GM21447 (cell line): ENCODE measurements at regions not wholly inside any gene's neighbourhood (a gene's known extent, or its start where the extent isn't known, plus 50 kb on each side); places are given as distances from the start of the nearest gene placed in this dataset.
"Not testable (repeated sequence)": the region's sequence is repeated elsewhere in the genome, so short reads cannot be mapped to it uniquely, and the experiment has no call there.

Experiments used
- ATAC-seq: cut with Tn5 transposase; IDR thresholded peaks from one replicate; pipeline ENCODE4 v1.9.1; 2021; ENCODE audit not compliant: unreplicated experiment

DNA sequence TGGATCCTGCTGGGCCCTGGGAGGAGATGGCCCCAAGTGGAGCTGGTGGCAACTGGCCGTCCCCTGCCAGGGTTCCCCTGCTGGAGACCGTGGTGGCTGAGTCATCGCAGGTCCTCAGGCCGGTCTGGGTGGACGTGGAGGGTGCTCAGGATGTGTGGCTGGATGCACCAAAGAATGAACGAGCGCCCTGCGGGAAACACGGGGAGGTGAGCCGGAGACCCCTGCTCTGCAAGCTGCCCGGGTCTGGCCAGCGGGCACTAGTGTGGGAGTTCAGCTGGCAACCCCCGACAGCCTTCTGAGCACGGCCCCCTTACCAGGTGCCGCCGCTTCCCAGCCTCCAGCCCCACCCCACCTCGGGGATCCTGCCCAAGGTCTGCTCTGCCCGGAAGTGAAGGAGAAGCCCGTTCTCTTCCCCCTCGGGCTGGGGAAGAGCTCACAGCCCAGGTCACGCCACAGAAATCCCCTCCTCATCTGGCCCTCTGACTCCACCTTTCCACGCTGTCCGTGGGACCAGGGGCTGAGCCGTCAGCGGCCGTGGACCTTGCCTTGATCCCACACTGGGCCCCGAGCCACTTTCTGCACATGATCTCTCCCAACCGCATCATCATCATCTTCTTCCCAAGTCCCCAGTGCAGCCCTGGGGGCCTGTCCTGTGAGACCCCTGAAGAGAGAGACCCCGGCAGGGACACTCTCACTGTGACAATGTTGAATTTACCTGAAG lies 165.5 kb downstream of the KIF26A start:
- ATAC-seq: no peak

DNA sequence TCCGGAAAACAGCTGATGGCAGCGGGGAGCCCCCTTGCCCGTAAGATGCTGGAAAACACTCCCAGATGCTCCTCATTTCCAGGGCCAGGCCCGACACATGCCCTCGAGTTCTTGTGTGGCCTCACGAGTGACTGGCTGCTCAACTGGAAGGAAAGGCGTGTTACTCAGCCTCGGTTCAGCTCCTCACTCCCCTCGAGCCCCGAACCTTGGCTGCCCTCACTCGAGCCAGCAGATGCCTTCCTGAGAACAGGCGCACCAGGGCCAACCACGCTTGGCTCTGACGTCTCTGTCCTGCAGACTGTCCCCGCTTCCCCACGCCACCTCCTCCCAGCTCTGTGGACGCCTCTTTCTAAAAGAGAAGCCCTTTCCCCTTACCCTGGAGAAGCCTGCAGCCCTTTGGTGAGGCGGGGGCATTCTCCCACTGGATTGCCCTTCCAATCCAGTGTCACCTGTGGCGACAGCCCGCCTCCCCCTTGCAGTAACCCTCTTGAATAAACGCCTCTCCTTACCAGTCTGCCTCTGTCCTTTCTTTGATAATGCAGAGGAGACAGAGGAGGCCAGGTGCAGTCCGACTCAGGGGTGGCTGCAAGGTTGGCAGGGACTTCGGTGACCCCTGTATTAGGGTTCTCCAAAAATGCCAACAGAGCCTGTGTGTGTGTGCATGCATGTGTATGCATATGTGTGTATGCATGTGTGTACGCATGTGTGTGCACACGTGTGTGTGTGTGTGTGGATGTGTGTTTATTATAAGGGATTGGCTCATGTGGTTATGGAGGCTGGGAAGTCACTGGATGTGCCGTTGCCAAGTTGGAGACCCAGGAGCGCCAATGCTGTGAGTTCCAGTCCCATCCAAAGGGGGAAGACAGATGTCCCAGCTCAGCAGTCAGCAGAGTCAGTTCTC lies 166.3 kb downstream of the KIF26A start:
- ATAC-seq: no peak

DNA sequence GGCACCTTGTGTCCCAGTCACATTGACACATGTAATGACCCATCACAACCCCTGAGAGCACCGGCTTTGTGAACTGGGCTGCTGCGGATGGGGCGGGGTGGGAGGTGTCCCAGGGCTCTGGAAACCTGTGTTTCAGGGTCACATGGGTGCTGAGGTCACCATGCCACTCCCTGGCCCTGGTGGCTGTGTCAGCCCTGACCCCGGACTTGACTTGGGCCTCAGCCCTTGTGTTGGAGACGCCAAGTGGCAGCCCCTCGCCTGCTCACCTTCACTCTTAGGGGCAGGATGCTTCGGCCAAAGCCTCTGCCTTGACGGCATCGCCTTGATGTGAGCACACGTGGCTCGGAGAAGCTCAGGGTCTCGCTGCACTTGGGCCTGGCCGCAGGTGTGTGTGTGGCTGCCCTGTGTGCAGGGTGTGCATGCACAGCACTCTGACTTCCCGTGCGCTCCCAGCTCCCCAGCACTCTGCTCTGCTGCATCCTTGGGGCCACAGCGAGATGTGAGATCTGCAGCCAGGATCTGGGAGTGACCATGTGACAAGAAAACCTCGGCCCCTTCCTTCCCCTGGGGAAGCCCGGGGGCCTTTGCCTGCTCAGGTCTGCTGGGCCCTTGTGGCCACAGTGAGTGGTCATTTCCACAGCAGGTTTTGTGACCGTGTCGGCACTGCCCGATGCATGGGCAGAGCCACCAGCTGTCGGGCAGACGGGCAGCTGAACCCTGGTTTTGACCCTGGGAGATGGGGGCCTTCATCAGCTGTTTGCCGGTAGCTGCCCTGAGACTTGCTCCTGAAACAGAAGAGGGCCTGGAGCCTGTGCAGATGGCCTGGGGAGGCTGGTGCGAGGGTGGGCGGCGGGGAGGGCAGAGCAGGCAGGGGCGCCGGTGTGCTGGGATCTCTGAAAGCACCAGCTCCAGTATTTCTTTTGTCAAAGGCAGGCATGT lies 167.4 kb downstream of the KIF26A start:
- no peak for ATAC-seq

DNA sequence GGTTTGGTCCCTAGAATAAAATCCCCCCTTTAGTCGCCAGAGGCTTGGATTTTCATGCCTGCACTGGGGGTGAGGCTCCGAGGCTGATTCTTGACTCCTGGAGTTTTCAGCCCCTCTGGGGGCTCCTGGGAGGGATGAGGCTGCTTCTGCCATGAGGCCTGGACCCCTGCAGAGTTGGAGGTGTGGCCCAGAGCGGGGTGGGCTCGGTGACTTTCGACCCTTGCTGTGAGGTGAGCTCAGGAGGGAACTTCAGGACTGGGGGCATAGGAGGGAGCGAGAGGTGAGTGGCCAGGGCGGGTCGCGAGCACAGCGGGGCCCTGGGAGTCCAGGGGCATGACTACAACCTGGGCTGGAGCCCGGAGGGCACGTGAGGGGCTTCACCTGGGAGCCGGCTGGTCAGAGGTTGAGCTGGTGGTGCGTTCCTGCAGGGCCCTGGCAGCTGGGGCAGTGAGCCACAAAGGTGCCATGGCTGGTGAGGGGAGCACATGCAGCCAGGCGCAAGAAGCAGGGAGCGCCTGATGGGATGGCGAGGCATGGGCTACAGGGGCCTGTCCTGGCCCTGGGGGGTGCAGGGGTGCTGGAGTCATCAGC lies 168.2 kb downstream of the KIF26A start:
- no peak for ATAC-seq

DNA sequence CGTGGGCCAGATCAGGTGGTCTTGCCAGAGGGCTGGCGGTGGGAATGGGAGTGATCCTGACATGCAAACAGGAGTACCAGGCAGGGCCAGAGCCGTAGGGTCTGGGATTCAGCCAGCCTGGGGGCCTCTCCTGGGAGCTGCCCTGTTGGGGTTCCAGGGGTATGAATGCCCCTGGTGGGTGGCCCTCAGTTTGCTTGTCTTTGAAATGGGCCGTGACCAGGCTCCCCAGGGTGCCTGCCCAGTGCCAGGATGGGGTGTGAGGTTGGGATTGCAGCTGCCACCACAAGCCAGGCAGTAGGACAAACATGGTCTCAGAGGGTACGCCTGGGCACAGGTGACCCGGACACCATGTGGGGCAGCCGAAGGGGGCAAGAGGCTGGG lies 168.8 kb downstream of the KIF26A start:
- ATAC-seq: no peak

DNA sequence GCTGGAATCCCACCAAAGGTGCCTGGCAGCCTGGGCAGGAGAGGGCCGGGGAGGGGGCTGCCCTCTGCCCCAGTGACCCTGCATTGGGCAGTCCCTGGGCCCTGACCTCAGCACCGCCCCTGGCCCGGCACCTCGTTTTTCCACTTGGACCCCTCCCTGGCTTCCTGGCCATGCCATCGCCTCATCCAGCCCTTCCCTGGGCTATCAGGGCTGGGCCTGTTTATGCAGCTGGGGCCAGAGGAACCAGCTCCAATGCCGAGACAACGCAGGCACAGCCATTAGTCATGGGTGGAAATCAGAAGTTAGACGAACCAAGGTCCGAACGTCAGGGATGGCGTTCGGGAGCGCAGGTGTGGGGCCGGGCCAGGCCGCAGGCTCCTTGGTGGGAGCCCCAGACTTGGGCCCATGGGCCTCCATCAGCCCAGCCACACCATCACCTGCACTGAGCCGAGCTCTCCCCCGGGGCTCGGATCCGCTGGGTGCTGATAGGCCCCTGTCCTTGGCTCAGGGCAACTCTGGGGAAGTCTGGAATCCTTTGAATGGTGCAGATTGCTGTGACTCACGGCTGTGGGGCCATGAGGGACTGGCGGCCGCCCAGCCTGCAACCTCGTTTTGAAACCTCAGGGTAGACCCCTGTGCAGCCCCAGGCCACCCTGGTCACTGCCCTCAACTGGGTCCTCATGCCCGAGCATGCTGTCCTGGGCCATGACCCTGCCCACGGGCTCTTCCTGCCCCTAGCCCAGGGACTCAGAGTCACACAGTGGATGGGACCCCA lies 169.4 kb downstream of the KIF26A start:
- no peak for ATAC-seq

DNA sequence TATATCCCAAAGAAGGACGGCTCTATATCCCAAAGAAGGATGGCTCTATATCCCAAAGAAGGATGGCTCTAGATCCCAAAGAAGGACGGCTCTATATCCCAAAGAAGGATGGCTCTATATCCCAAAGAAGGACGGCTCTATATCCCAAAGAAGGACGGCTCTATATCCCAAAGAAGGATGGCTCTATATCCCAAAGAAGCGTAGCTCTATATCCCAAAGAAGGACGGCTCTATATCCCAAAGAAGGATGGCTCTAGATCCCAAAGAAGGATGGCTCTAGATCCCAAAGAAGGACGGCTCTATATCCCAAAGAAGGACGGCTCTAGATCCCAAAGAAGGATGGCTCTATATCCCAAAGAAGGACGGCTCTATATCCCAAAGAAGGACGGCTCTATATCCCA lies 170.1 kb downstream of the KIF26A start:
- not testable (repeated sequence) for ATAC-seq

DNA sequence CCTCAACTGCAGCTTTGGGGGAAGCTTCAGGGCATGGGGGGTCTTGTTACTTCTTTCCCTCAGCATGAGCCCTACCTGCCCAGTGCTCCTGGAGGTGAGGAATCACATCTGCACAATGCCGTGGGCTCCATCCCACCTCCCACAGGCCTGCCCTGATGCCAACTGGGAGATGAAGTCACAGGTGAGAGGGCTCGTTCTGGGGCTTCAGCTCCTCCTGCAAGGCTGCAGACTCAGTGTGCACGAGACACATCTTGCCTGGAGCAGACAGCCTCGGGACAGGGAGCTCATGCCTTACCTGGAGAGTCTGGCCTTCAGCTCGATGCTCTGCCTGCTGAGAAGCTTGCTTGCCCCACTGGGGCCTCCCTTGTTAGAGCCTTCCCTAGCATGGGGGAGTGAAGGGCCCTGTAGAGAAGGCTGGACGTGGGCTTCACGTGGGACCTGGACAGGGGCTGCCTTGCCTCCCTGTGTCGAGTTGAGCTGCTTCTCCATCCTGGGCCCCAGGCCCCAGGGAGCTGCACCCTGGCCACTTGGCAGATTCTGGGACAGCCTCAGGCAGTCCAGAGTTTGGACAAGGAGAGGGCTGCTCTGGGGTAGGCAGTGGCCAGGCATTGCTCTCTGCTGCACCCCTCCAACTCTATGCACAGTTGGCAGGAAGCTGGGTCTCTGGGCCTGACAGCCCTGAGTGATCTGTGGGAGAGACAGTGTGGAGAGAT lies 171.4 kb downstream of the KIF26A start:
- ATAC-seq: no peak

DNA sequence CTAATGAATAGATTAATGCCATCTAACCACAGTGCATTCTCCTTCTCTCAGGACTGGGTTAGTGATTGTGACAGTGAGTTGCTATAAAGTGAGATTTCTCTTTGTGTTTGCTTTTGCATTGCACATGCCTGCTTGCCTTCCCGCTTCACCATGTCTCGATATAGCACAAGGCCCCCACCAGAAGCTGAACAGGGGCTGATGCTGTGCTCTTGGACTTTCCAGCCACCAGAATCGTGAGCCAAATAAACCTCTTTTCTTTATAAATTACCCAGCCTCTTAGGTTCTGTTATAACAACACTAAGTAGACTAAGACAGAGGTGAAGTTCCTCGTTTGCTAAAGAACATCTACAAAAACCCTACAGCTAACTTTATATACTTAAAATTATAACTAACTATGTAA lies 173.0 kb downstream of the KIF26A start:
- ATAC-seq: no peak

DNA sequence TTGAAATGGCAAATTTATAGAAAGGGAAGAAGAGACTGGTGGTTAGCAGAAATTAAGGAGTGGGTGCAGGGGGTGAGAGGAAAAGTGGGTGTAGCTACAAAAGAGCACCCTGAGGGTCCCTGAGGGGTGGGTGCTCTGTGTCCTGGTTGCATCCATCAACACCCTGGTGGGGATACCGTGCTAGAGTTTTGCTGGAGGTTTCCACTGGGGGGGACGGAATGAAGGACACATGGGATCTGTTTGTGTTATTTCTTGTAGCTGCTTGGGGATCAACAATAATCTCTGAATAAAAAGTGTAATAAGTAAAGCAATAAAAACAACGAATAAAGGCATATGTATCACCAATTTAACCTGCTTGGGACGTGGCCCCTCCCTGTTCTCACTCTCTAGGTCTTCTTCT lies 175.3 kb downstream of the KIF26A start:
- ATAC-seq: no peak

DNA sequence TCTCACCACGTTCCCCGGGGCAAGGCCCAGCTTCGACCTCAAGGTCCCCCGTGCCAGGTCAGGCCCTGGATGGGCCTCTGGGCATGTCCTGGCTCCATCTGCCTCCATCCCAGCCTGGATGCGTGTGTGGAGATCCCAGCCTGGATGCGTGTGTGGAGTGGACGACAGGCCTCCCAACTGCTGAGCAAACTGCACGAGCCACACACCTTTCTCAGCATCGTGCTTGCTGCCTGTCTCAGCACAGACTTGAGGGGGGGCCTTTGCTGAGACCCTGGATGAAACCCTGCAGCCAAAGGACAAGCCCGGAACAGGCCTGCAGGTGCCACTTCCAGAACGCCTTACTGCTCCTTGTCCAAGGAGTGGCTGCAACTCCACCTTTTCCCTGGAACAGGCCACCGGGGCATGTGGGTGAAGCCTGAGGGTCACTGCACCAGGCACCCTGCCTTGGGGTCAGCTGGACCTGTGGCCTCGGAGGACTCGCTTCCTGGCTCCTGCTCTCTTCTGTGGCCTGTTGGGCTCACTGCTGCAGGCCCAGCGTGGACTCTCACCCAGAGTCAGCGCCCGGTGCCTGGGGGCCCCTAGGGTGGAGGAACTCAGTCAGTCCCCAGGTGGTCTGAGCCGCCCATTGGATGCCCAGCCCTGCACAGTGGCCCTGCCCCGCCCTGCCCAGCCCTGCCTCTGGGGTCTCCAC lies 176.0 kb downstream of the KIF26A start:
- ATAC-seq: no peak

DNA sequence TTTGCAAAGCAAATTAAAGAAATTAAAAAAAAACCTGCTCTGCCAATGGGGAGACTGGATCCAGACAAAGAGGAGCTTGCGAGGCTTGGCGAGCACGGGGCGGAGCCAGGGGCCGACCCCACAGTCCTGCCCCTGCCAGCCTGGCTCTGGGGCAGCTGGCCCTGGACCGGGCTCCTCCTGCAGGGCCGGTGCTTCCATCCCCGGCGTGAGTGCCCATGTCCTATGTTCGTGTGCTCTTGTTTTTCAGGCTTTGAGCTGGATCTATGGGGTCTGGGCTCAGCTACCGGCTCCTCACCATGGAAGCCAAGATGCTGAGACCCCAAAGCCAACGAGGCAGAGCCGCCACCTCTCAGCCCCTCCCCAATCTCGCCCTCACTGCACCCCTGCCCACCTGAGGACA lies 176.8 kb downstream of the KIF26A start:
- ATAC-seq: no peak

DNA sequence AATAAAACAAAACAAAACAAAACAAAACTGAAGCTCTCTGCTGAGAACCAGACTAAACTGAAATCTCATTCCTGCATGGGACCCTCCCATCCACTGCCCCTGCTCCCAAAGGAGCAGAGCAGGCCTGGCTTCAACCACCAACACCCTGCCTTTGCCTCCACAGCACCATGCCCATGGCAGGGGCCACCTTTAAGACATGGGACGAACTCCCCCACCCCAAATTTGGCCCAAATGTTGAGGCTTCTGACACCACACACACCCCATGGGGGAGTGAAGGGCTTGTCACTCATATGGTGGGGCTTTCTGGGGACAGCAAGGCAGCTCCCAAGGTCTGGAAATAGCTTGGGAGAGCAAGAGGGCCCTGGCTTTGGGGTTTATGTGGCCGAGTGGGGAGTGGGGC lies 177.2 kb downstream of the KIF26A start:
- ATAC-seq: no peak

DNA sequence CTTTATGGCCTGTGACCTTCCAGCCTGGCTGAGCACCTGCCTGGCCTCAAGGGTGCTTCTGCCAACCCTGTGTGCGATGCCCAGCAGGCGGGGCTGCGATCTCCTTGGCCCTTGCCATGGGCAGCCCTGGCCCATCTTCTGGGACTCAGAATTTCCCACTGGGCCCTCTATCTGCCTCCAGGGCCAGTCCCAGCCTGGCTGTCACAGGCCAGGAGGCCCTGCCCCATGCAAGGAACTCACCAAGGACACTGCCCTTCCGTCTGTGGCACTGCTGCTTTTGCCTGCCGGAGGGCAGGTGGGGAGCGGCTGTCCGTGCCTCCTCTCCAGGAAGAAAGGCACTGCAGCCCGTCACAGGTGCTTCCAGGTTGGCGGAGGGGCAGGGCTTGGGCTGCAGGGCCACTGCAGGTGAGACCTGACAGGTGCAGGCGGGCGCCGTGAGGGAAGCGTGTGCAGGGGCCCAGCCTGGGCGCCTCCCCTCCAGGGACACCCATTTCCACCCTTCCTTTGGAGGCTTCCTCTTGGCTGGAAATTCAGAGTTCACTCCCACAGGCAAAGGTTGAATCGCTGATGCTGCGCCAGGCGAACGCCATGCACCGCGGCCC lies 177.8 kb downstream of the KIF26A start:
- no peak for ATAC-seq

DNA sequence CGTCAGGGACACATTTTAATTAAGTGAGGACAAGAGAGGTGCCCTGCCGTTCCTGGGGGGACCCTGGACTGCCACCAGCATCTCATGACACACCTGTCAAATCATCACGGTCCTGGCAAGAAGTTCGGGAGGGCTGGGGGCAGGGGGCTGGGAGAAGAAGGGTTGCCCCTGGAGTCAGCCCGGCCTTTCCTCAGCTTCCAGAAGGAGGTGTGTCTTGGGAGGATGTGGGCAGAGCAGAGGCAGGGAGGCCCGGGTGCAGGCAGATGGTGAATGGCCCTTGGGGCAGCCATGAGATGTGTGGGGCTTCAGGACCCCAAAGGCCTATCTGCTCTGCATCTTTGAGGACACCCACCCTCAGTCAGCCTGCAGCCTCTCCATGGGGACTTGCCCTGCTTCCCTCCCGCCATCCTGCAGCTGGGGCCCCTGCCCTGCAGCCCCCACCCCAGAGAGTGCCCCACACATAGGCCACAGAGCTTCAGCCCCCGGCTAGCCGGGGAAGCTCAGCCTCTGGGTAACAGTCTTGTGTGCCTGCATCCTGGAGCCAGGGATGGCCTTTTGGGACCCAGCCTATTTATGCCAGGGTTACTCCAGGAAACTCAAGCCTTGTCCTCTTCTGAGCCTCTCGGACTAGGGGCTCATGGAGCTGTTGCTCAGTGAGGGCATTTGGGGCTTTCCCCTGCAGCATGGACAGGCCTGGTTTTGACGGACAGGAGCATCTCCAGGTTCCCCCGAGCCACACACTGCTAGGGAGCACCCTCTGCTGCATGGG lies 178.5 kb downstream of the KIF26A start:
- ATAC-seq: no peak

DNA sequence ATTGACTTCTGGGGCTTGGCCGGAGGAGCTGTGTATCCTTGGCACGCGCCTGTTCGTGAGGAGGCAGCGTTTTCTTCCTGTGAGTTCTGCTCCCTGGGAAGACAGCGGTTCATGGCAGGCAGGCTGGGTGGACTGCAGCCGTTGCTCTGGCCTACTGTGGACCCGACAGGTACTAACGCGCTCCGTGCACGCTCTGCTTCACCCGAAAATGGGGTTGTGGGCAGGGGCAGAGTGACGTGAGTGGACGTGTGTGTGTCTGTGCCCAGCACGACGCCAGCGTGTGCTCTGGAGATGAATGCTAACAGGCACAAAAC lies 179.1 kb downstream of the KIF26A start:
- no peak for ATAC-seq

DNA sequence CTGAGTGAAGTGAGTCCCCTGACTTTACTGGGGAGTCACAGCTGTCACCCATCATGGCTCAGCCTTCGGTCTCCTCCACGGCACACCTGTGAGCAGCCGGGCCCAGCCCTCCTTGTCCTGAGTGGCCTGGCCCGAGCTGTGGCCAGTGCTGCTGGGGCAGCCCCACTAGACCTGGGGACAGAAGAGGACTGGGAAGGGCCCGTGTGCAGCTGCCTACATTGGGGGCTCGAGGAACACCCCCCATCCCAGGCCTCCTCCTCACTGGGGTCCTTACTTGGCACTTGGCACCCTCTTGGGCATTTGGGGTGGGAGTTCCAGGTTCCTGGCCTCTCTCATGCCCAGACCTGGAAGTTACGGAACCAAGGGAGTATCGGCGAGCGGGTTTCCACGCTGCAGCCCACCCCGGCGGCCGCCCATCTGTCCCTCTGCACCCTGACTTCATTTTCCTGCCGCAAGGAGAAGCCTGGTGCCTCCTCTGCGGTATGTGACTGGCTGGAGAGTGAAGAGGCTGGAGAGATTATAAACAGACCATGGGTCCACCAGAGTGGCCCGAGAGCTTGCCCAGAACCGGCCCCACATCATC lies 179.7 kb downstream of the KIF26A start:
- ATAC-seq: no peak
